Fibroblast of lung (primary cell): ENCODE measurements at regions not wholly inside any gene's neighbourhood (a gene's known extent, or its start where the extent isn't known, plus 50 kb on each side); places are given as distances from the start of the nearest gene placed in this dataset.

Source experiments
- DNase-seq, 2 donors: peaks; one replicate each; pipeline versions ENCODE4 v3.0.0 to v3.0.0-alpha.2; 2010; ENCODE audit warnings: low read depth in 2 of 2
- H2AFZ ChIP-seq: 2 replicates; pipeline ENCODE4 v1.5.1; 2012; ENCODE audit warnings: low read length, control low read depth, inconsistent platforms
- H3K27ac ChIP-seq: 2 replicates; pipeline ENCODE4 v1.5.1; 2011; ENCODE audit warnings: low read length, control low read depth; ENCODE audit not compliant: insufficient read depth
- H3K27me3 ChIP-seq: 2 replicates; pipeline ENCODE4 v1.5.1; 2011; ENCODE audit warnings: mild to moderate bottlenecking, low read length; ENCODE audit not compliant: control insufficient read depth, insufficient read depth
- H3K36me3 ChIP-seq: 2 replicates; pipeline ENCODE4 v1.5.1; 2011; ENCODE audit warnings: low read length; ENCODE audit not compliant: control insufficient read depth, insufficient read depth
- H3K4me1 ChIP-seq: 2 replicates; pipeline ENCODE4 v1.5.1; 2011; ENCODE audit warnings: low read length; ENCODE audit not compliant: control insufficient read depth, insufficient read depth; ENCODE audit errors: extremely low read depth
- H3K4me2 ChIP-seq: 2 replicates; pipeline ENCODE4 v1.5.1; 2011; ENCODE audit warnings: low read length, control low read depth; ENCODE audit not compliant: insufficient read depth; ENCODE audit errors: extremely low read depth
- H3K4me3 ChIP-seq, 4 experiments: fragments of 200-600 bp in 1 of 4; sonication (generic) in 1 of 4; replicated peaks in 1 of 4; 2 replicates each; pipeline ENCODE4 v1.5.1; 2011 to 2016; ENCODE audit warnings: low read length in 4 of 4, low read depth in 3 of 4, mild to moderate bottlenecking in 3 of 4, control low read depth in 2 of 4, inconsistent platforms in 1 of 4, mixed read lengths in 1 of 4; ENCODE audit not compliant: insufficient read depth in 1 of 4; ENCODE audit errors: control extremely low read depth in 1 of 4
- H3K79me2 ChIP-seq: 2 replicates; pipeline ENCODE4 v1.5.1; 2012; ENCODE audit warnings: mild to moderate bottlenecking, low read length, inconsistent platforms; ENCODE audit not compliant: control insufficient read depth, insufficient read depth
- H3K9ac ChIP-seq: 2 replicates; pipeline ENCODE4 v1.5.1; 2011; ENCODE audit warnings: mild to moderate bottlenecking, low read length, control low read depth; ENCODE audit not compliant: insufficient read depth
- H3K9me3 ChIP-seq: 2 replicates; pipeline ENCODE4 v1.5.1; 2012; ENCODE audit warnings: low read depth, low read length; ENCODE audit not compliant: control insufficient read depth, insufficient read depth
- H4K20me1 ChIP-seq: 2 replicates; pipeline ENCODE4 v1.5.1; 2011; ENCODE audit warnings: low read length; ENCODE audit not compliant: control insufficient read depth, insufficient read depth; ENCODE audit errors: extremely low read depth
- EZH2 ChIP-seq: IDR thresholded peaks from 2 replicates; pipeline ENCODE4 v1.5.1; 2012; ENCODE audit warnings: low read length, control low read depth, mild to moderate bottlenecking; ENCODE audit errors: missing control alignments
- TF ChIP-seq, protein P1 (sequence below), 2 donors: IDR thresholded peaks in 1 of 2; conservative IDR thresholded peaks in 1 of 2; 1 replicate in 1 of 2; 2 replicates in 1 of 2; pipeline ENCODE4 v1.5.1; 2011 to 2012; ENCODE audit warnings: low read length in 2 of 2, control low read depth in 1 of 2, inconsistent platforms in 1 of 2, low read depth in 1 of 2, mild to moderate bottlenecking in 1 of 2

DNA sequence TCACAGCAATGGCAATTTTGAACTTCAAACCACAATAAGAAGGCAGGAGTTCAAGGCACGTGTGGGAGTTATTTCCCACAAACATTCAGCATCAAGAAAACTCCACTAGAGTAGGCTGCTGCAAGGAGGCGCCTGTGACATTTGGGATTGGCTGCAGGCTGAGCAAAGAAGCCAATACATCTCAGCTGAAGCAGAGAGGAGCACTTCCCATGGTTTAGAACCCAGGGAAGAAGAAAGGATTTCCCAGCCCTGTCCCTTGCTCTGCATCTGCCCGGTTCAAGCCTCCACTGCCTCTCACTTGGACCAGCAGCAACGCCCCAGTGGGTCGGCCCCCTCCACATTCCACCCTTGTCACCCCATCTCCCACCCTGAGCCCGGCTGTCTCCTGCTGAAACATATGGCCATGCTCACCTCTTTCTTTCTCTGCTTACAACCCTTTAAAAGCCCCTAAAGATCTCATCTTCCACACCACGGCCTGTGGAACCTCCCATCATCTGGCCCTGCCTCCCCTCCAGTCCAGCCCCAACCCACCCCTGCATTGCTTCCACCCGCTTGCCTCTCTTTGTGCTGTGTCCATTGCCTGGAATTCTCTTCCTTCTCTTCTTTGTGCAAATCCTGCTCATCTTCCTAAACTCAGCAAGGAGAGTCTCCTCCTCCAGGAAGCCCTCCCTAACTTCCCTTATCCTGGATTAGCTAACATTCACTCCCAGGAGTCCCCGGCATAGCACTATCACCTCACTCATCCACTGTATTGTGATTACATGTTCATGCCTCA is 128.3 kb downstream of the ANKRD60 start:
- TF ChIP-seq, protein P1, sequence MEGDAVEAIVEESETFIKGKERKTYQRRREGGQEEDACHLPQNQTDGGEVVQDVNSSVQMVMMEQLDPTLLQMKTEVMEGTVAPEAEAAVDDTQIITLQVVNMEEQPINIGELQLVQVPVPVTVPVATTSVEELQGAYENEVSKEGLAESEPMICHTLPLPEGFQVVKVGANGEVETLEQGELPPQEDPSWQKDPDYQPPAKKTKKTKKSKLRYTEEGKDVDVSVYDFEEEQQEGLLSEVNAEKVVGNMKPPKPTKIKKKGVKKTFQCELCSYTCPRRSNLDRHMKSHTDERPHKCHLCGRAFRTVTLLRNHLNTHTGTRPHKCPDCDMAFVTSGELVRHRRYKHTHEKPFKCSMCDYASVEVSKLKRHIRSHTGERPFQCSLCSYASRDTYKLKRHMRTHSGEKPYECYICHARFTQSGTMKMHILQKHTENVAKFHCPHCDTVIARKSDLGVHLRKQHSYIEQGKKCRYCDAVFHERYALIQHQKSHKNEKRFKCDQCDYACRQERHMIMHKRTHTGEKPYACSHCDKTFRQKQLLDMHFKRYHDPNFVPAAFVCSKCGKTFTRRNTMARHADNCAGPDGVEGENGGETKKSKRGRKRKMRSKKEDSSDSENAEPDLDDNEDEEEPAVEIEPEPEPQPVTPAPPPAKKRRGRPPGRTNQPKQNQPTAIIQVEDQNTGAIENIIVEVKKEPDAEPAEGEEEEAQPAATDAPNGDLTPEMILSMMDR (conservative IDR thresholded peaks at IDR 0.05 in 1 of 2, IDR thresholded peaks at IDR 0.05 in 1 of 2; ENCODE audit: low read depth in 1 of 2, low read length in 2 of 2), result no peak
- TF ChIP-seq EZH2, result no peak
- no peaks in the 10 kb centered on the region for H4K20me1 ChIP-seq
- no peak for DNase-seq

DNA sequence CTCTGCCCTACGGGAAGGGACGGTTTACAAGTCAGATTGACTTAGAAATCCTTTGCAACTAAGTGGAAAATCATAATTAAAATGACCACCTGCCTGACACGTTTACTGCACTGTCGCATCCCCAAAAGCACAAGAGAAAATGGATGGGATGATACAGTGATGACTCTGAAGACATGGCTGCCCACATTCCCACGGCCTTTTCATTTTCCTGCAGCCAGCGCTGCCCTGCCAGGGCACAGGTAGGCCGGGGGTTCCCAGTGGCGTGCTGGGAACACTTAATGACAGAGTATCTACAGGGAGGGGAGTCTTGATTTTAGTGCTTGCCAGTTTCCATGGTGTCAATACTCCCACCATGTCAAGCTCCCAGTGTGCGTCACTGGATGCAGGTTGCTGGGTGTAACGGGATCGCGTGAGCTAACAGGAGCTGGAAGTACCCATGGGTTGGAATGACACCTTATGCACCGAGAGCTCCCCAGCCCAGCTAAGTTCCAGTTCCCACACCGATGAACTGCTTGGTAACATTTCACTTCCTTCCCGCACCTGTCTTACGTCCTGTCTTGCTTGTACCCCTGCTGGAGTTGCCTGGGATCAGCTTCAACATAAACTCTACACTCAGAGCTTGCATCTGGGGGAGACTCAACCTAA is 129.0 kb downstream of the ANKRD60 start:
- no peak overlapping the region for H3K4me3 ChIP-seq
- H3K79me2 ChIP-seq, result no peaks in the 10 kb centered on the region
- no peak for DNase-seq
- no peaks in the 10 kb centered on the region for H4K20me1 ChIP-seq
- H3K27me3 ChIP-seq, result peaks cover 3% of the 10 kb centered on the region
- H3K36me3 ChIP-seq, result no peaks in the 10 kb centered on the region
- no peaks in the 10 kb centered on the region for H3K9me3 ChIP-seq
- H3K4me2 ChIP-seq, result no peak overlapping the region
- TF ChIP-seq, protein P1 (conservative IDR thresholded peaks at IDR 0.05 in 1 of 2, IDR thresholded peaks at IDR 0.05 in 1 of 2; ENCODE audit: low read depth in 1 of 2, low read length in 2 of 2), result no peak
- TF ChIP-seq EZH2, result no peak
- no peaks in the 10 kb centered on the region for H3K4me1 ChIP-seq
- H2AFZ ChIP-seq, result no peak overlapping the region
- H3K27ac ChIP-seq, result no peak overlapping the region
- H3K9ac ChIP-seq, result no peak overlapping the region

More for the DNA sequence above, 128.3 kb downstream of the ANKRD60 start:
- peaks cover 3% of the 10 kb centered on the region for H3K27me3 ChIP-seq
- H3K27ac ChIP-seq, result no peak overlapping the region
- no peaks in the 10 kb centered on the region for H3K79me2 ChIP-seq
- no peak overlapping the region for H3K9ac ChIP-seq
- H3K9me3 ChIP-seq, result no peaks in the 10 kb centered on the region
- H3K4me1 ChIP-seq, result no peaks in the 10 kb centered on the region
- no peak overlapping the region for H2AFZ ChIP-seq
- H3K36me3 ChIP-seq, result no peaks in the 10 kb centered on the region
- no peak overlapping the region for H3K4me3 ChIP-seq
- no peak overlapping the region for H3K4me2 ChIP-seq

DNA sequence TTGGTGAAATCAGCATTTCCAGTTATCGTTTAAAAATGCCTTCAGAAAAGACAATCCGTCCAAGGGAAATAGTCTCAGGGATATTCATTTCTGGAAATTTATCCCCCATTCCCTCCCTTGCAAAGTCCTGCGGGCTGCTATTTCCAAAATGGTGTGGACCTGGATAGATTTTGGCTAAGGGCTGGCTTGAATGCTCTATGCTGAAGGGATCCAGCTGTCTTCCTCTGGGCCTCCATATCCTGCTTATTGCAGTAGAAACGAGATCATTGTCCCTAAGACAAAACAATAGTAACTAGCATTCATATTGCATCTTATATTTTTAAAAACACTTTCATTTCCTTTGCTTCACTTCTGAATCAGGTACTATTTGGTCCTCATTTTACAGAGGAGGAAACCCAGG is 129.9 kb downstream of the ANKRD60 start:
- H3K4me2 ChIP-seq, result no peak overlapping the region

More for the DNA sequence above, 129.9 kb downstream of the ANKRD60 start:
- H3K4me3 ChIP-seq, result no peak overlapping the region
- H3K36me3 ChIP-seq, result no peaks in the 10 kb centered on the region
- H3K27ac ChIP-seq, result no peak overlapping the region
- no peaks in the 10 kb centered on the region for H3K9me3 ChIP-seq
- no peaks in the 10 kb centered on the region for H3K4me1 ChIP-seq
- no peak for DNase-seq
- no peaks in the 10 kb centered on the region for H4K20me1 ChIP-seq
- no peak overlapping the region for H2AFZ ChIP-seq
- H3K79me2 ChIP-seq, result no peaks in the 10 kb centered on the region
- H3K27me3 ChIP-seq, result peaks cover 3% of the 10 kb centered on the region
- H3K9ac ChIP-seq, result no peak overlapping the region
- TF ChIP-seq, protein P1 (conservative IDR thresholded peaks at IDR 0.05 in 1 of 2, IDR thresholded peaks at IDR 0.05 in 1 of 2; ENCODE audit: low read depth in 1 of 2, low read length in 2 of 2), result no peak
- TF ChIP-seq EZH2, result no peak
